Midbrain (tissue), 1 donor: ENCODE measurements at regions not wholly inside any gene's neighbourhood (a gene's known extent, or its start where the extent isn't known, plus 50 kb on each side); places are given as distances from the start of the nearest gene placed in this dataset.
A peak's percentile ranks its signal among the peaks of the same experiment; 100 is the strongest.
"Not testable (repeated sequence)": the region's sequence is repeated elsewhere in the genome, so short reads cannot be mapped to it uniquely, and the experiment has no call there.

Experiments
- DNase-seq: peaks from one replicate; lab custom pipeline; 2025; lab: John Stamatoyannopoulos, UW

GRCh38 chr7:97234494-97234893, 117.0 kb downstream of the SDHAF3 start:
- DNase-seq = not testable (repeated sequence)

DNA sequence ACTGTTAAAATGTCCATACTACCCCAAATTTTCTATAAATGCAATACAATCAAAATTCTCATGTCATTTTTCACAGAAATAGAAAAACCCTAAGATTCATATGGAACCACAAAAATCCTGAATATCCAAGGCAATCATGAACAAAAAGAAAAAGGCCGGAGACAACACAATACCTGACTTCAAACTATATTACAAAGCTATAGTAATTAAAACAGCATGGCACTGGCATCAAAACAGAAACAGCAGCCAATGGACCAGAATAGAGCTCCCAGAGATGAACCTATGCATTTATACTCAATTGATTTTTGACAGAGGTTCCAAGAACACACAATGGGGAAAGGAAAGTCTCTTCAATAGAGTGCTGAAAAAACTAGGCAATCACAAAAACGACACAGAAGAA, 128.8 kb downstream of the SDHAF3 start:
- no peak for DNase-seq

GRCh38 chr7:97258187-97258586, 140.7 kb downstream of the SDHAF3 start:
- not testable (repeated sequence) for DNase-seq

DNA sequence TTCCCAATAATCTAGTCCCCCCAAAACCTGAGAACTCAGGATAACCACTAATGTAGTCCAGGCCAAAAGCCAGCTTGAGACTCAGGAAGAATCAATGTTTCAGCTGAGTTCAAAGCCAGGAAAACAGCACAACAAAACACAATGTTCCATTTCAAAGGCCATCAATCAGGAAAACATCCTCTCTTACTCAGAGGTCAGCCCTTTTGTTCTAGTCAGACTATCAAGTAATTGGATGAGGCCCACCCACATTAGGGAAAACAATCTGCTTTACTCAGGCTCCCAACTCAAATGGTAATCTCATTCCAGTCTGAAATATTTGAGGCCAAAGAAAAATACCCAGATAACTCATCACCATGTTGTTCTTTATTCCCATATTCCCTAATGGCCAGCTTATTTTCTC, 152.2 kb downstream of the SDHAF3 start:
- DNase-seq = no peak

DNA sequence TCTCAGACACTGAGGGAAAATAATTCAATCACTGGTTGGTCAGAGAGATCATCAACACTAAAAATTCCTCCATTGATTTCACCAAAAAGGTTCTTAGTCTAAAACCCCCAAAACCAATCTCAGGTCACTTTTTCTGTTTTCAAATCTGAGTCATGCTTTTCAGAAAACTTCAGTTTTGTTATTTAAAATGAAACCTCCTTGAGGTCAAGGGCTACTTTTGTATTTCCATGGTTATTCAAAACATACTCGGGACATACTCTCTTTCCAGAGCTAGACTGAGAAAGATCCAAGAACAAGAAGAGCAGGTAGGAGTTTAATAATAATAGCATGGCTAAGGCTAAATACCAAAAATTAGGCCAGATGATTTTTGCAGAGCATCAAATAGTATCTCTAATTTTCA, 152.8 kb downstream of the SDHAF3 start:
- DNase-seq = no peak

DNA sequence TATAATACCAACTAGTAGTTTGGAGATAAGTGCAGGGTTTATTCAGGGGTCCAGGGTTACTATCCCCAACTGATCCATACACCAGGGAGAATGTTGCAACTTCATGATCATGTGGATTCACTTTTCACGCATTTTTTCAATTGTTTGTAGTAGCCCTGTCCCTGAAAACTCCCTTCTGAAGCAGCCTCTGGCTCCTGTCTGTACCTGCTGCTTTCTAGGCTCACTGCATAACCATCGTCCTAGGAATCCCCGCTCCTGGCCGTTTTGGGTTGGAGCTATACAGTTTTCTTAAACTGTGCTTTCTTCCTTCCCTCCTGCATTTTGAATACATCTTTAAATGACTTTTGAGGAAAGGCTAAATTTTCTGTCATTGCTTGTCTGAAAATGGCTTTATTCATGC, 154.1 kb downstream of the SDHAF3 start:
- no peak for DNase-seq

DNA sequence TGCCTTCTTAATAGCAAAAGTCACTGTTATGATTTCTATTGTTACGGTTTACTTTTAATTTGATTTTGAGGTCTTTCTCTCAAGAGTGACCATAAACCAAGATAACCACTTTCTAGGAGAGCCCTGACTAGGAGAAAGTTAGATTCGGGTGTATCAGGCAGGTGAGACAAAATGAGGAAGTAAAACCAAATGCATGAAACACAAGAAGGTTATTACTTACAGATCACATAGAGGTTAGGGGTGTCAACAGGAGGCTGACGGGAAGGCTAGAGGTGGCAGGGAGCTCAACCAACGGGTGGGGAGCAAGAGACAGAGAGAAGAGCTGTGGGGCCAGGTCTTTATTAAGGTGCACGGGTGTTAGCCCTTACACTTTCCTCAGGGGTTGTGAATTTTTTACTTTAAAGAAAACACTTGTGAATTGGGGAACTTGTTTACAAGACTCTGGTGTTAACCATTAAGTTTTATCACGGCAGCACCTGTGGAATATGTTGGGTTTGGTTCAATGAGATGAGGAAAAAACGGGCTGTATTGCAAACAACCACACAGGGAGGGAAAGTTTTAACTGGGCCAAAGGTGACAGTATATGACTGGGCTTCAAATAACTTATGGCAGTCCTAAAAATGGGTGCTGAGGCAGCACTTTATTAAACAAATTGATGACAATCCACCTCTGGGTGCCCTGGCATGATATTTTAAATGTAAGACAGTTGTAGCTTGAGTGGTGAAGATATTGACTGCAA, 154.9 kb downstream of the SDHAF3 start:
- no peak for DNase-seq

GRCh38 chr7:97275475-97275874, 158.0 kb downstream of the SDHAF3 start:
- no peak for DNase-seq

DNA sequence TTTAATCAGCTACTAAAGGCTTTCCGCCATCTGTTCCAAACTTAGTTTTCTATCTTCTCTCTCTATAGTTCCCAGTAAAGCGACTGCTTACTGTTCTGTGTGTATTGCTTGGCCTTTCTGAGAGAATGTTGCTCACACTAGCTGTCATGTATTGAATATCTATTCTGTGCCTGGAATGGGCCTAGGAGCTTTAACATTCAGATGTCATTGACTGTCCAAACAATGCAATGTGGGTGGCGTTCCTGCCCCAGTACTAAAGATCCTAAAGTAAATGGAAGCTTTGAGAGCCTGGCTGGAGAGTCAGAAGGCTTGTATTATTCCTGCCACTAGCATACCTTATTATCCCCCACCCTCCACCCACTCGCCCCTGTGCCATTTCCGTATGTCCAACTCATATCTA, 163.5 kb downstream of the SDHAF3 start:
- DNase-seq = no peak

DNA sequence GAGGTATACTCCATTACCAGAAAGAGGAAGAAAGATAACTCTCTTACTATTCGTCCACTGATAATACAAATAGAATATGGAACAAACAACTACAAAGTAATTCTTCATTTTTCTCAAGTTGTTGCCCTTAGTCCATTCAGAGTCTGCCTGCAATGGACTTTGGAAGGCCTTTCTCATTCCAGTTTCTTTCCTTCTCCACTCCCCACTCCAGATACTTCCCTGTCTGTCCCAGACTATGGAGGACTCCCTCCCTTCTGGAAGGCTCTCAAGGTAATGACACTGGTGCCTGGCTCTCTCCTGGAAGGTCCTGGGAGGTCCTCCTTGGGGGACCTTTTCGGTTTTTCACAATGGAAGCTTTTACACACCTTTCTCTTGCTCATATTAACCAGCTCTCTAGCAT, 167.8 kb downstream of the SDHAF3 start:
- no peak for DNase-seq

- DNase-seq = no peak
These were observed 175.5 kb downstream of the SDHAF3 start for GRCh38 chr7:97293031-97293430.

DNA sequence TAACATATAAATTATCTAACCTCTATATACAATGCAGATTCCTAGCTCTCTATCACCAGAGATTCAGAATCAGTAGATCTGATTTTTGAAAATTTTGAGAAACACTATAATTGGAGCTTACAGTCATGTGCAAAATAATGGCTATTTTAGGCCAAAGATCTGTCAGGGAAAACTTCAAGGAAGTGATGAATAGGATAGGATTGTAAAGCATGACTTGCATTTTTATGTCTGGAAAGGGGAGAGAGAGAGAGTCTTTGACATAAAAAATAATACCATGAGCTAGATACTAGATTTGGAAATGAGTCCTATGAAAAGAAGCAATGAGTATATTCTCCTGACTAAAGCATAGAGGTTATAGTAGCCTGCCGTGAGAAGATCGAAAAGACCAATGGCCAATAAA, 181.1 kb downstream of the SDHAF3 start:
- no peak for DNase-seq

GRCh38 chr7:97305589-97305988, 188.1 kb downstream of the SDHAF3 start:
- no peak for DNase-seq

DNA sequence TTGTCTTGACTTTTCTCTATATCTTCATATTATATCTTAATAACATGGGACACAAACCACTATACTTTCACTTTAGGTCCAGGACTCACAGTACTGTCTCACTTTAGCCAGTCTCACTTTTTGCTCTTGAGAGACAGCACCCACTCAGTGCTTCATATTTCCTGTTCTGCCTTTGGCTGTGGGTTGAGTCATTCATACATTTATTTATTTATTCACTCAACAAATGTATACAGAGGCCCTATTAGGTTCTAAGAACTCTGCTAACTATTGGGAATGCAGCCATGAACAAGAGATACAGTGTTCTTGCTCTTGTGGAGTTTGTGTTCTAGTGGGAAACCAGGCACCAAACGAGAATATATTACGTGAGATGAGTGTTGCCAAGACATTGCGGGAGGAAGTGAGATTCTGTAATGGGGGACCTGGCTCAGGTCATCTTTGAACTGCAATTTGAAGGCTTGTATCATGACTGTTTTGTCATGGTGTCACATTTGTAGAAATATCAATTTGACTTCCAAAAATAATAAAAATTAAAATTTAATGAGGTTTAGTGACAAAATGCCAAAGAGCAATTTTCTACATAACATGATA, 190.1 kb downstream of the SDHAF3 start:
- no peak for DNase-seq

DNA sequence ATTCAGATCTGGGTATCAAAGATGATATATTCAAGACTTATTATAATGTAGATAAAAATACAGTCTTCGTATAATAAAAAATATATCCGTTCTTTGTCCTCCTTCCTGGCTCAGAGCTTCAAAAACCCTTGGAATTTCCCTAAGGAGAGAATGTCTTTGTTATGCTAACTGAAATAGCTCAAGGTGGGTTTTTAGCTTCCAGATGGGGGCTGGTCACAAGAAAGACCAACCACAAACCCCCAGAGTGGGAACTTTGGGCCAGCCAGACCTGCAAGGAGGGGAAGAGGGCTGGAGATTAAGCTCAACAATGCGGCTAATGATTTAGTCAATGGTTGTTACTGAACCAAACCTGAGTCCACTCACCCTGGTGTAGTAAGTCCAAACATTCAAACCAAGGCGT, 196.4 kb downstream of the SDHAF3 start:
- DNase-seq = no peak

DNA sequence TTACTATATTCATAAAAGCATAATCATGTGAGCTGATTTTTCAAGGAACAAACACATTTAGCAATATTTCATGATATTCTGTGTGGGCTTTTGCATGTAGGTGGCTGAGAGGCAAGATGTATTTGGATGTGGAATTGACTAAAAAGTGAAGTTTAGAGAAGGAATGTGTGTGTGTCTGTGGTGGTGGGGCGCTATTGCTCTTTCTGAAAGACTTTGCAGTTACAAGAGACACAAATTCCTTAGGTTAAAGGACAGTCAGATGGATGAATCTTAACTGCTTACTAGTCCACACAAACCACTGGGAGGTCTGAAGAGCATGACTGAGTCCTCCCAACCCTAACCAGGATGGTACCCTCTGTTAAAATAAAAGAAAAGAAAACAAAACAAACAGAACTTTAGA, 200.1 kb downstream of the SDHAF3 start:
- no peak for DNase-seq

DNA sequence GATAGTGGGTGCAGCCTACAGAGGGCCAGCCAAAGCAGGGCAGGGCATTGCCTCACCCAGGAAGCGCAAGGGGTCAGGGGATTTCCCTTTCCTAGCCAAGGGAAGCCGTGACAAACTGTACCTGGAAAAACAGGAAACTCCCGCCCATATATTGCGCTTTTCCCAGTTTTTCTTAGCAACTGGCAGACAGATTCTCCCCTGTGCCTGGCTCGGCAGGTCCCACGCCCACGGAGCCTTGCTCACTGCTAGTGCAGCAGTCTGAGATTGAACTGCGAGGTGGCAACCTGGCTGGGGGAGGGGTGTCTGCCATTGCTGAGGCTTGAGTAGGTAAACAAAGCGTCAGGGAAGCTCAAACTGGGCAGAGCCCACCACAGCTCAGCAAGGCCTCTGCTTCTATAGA, 212.4 kb downstream of the SDHAF3 start:
- not testable (repeated sequence) for DNase-seq

- DNase-seq = no peak
These were observed 220.4 kb downstream of the SDHAF3 start for GRCh38 chr7:97337849-97338248.

DNA sequence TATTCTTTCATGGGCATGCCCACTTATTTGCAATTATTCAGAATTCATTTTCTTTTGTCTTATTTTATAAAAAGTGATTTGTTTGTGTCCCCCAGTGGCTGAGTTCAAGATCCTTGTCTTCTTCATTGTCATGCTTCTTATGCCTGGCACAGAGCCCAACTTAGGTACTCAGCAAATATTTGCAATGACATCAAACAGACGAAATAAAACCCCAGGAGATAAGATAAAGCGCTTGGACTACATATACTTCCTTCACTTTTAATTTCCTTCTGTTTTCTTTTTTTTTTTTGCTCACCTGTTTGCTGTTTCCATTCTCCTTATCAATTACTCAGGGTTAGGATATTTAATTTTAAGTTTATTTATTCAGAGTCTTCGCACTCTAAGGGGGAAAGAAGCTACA, 225.0 kb downstream of the SDHAF3 start:
- DNase-seq = no peak

DNA sequence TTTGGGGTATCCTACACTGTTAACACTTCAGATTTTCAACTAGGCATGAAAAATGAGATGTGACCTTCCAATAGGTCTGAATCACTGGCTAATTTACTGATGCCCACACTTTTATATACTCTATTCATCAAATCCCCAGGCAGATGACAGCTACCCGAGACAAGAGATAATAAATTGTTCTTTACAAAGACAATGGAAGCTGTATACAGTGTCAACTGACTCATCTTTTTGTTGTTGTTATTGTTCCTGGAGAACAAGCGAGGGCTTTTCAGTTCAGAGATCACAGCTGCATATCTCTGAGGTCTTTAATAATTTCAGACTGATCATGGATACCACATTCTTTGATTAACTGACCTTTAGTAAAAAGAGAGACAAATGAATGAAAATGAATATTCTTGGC, 228.9 kb downstream of the SDHAF3 start:
- peak; percentile 77 for DNase-seq

- DNase-seq = no peak
These were observed 234.0 kb downstream of the SDHAF3 start for GRCh38 chr7:97351488-97351887.

- no peak for DNase-seq
These were observed 240.0 kb downstream of the SDHAF3 start for GRCh38 chr7:97357459-97357858.

DNA sequence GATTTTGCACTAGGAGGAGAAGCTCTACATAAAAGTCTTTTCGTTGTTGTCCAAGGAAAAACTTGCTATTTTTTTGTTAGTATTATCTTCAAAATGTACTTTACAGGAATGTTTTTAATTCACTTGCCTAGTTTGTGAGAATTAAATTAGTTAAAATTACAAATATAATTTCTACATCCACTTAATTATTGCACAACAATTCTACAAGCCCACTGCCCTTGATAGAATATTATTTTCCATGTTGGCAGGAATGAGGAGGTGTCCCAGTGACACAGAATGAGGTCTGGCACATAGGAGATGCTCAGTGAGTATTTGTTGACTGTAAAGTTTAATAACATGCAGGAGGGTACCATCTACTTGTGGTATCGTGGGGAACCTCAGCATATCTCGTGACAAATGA, 255.4 kb downstream of the SDHAF3 start:
- no peak for DNase-seq

GRCh38 chr7:97373736-97374135, 256.2 kb downstream of the SDHAF3 start:
- no peak for DNase-seq
